HG03442 (cell line): ENCODE measurements at regions not wholly inside any gene's neighbourhood (a gene's known extent, or its start where the extent isn't known, plus 50 kb on each side); places are given as distances from the start of the nearest gene placed in this dataset.
A peak's percentile ranks its signal among the peaks of the same experiment; 100 is the strongest.
"Not testable (repeated sequence)": the region's sequence is repeated elsewhere in the genome, so short reads cannot be mapped to it uniquely, and the experiment has no call there.

Experiments
- ATAC-seq: cut with Tn5 transposase; IDR thresholded peaks from one replicate; pipeline ENCODE4 v1.9.1; 2021; ENCODE audit warnings: mild to moderate bottlenecking, moderate library complexity; ENCODE audit not compliant: unreplicated experiment

GRCh38 chr6:870096-870495, 177.2 kb upstream of the EXOC2 start:
- ATAC-seq = no peak

GRCh38 chr6:868201-868600, 175.3 kb upstream of the EXOC2 start:
- no peak for ATAC-seq

GRCh38 chr6:867378-867777, 174.4 kb upstream of the EXOC2 start:
- no peak for ATAC-seq

- no peak for ATAC-seq
Measured at GRCh38 chr6:866316-866715, 173.4 kb upstream of the EXOC2 start.

- ATAC-seq = no peak
Measured at GRCh38 chr6:865846-866245, 172.9 kb upstream of the EXOC2 start.

GRCh38 chr6:863831-864230, 170.9 kb upstream of the EXOC2 start:
- no peak for ATAC-seq

GRCh38 chr6:863127-863526, 170.2 kb upstream of the EXOC2 start:
- not testable (repeated sequence) for ATAC-seq

GRCh38 chr6:859936-860335, 167.0 kb upstream of the EXOC2 start:
- ATAC-seq = no peak

- ATAC-seq = no peak
Measured at GRCh38 chr6:854406-855118, 161.6 kb upstream of the EXOC2 start.

- ATAC-seq = not testable (repeated sequence)
Measured at GRCh38 chr6:852216-852615, 159.3 kb upstream of the EXOC2 start.

GRCh38 chr6:849075-849506, 156.2 kb upstream of the EXOC2 start:
- no peak for ATAC-seq

- ATAC-seq = no peak
Measured at GRCh38 chr6:845566-845965, 152.6 kb upstream of the EXOC2 start.

GRCh38 chr6:845101-845500, 152.2 kb upstream of the EXOC2 start:
- ATAC-seq = no peak

GRCh38 chr6:842141-842540, 149.2 kb upstream of the EXOC2 start:
- no peak for ATAC-seq

GRCh38 chr6:841569-841968, 148.6 kb upstream of the EXOC2 start:
- no peak for ATAC-seq

- ATAC-seq = no peak
Measured at GRCh38 chr6:839201-839600, 146.3 kb upstream of the EXOC2 start.

- no peak for ATAC-seq
Measured at GRCh38 chr6:837380-837779, 144.4 kb upstream of the EXOC2 start.

- ATAC-seq = no peak
Measured at GRCh38 chr6:836276-836853, 143.4 kb upstream of the EXOC2 start.

- ATAC-seq = peak; percentile 68
Measured at GRCh38 chr6:835476-836160, 142.7 kb upstream of the EXOC2 start.

GRCh38 chr6:834866-835265, 141.9 kb upstream of the EXOC2 start:
- no peak for ATAC-seq

- no peak for ATAC-seq
Measured at GRCh38 chr6:834190-834589, 141.3 kb upstream of the EXOC2 start.

GRCh38 chr6:832804-833203, 139.9 kb upstream of the EXOC2 start:
- not testable (repeated sequence) for ATAC-seq
